NCI-H1436 treated with DMSO at 0.1 percent for 48 hours (cell line): ENCODE measurements at regions not wholly inside any gene's neighbourhood (a gene's known extent, or its start where the extent isn't known, plus 50 kb on each side); places are given as distances from the start of the nearest gene placed in this dataset.
"Not testable (repeated sequence)": the region's sequence is repeated elsewhere in the genome, so short reads cannot be mapped to it uniquely, and the experiment has no call there.

Source experiments
- DNase-seq: peaks from one replicate; lab custom pipeline; 2025; lab: John Stamatoyannopoulos, UW

- no peak for DNase-seq
Observed at GRCh38 chr7:16933296-16934279, 51.8 kb upstream of the AGR3 start.

- no peak for DNase-seq
Observed at GRCh38 chr7:16934722-16935340, 53.0 kb upstream of the AGR3 start.

GRCh38 chr7:16935341-16935735 is 53.6 kb upstream of the AGR3 start:
- no peak for DNase-seq

- DNase-seq, result no peak
Observed at GRCh38 chr7:16936626-16937422, 55.0 kb upstream of the AGR3 start.

- DNase-seq, result no peak
Observed at GRCh38 chr7:16939161-16939560, 57.4 kb upstream of the AGR3 start.

- no peak for DNase-seq
Observed at GRCh38 chr7:16940776-16941175, 59.0 kb upstream of the AGR3 start.

- DNase-seq, result no peak
Observed at GRCh38 chr7:16942929-16943509, 61.2 kb upstream of the AGR3 start.

GRCh38 chr7:16944936-16945335 is 63.2 kb upstream of the AGR3 start:
- no peak for DNase-seq

- no peak for DNase-seq
Observed at GRCh38 chr7:16945372-16945771, 63.6 kb upstream of the AGR3 start.

GRCh38 chr7:16948110-16948509 is 66.3 kb upstream of the AGR3 start:
- DNase-seq, result not testable (repeated sequence)

- no peak for DNase-seq
Observed at GRCh38 chr7:16951483-16952080, 69.8 kb upstream of the AGR3 start.

GRCh38 chr7:16954321-16954720 is 72.5 kb upstream of the AGR3 start:
- no peak for DNase-seq

- no peak for DNase-seq
Observed at GRCh38 chr7:16958724-16959123, 76.9 kb upstream of the AGR3 start.

- DNase-seq, result no peak
Observed at GRCh38 chr7:16960337-16960965, 78.7 kb upstream of the AGR3 start.

GRCh38 chr7:16961641-16962040 is 79.9 kb upstream of the AGR3 start:
- no peak for DNase-seq

- peak; percentile 23 for DNase-seq
Observed at GRCh38 chr7:16963044-16963443, 81.3 kb upstream of the AGR3 start.

- not testable (repeated sequence) for DNase-seq
Observed at GRCh38 chr7:16965697-16966096, 83.9 kb upstream of the AGR3 start.

GRCh38 chr7:16967300-16967811 is 85.6 kb upstream of the AGR3 start:
- no peak for DNase-seq

- DNase-seq, result no peak
Observed at GRCh38 chr7:16970732-16971482, 89.1 kb upstream of the AGR3 start.

GRCh38 chr7:16975712-16976111 is 93.9 kb upstream of the AGR3 start:
- DNase-seq, result no peak
